WERI-Rb-1 (cell line): ENCODE measurements at regions not wholly inside any gene's neighbourhood (a gene's known extent, or its start where the extent isn't known, plus 50 kb on each side); places are given as distances from the start of the nearest gene placed in this dataset.

Experiments
- DNase-seq: peaks from one replicate; pipeline ENCODE4 v3.0.0-alpha.2; 2020
- H3K27ac ChIP-seq: fragments of 250-450 bp; sonication (Bioruptor Pico); 2 replicates; pipeline ENCODE4 v1.5.1; 2020; ENCODE audit warnings: mild to moderate bottlenecking, moderate library complexity
- H3K27me3 ChIP-seq: fragments of 250-450 bp; sonication (Bioruptor Pico); 2 replicates; pipeline ENCODE4 v1.5.1; 2021; ENCODE audit warnings: mild to moderate bottlenecking, low read depth, moderate library complexity; ENCODE audit not compliant: insufficient read depth, severe bottlenecking
- H3K36me3 ChIP-seq: fragments of 250-450 bp; sonication (Bioruptor Pico); 2 replicates; pipeline ENCODE4 v1.5.1; 2020; ENCODE audit warnings: mild to moderate bottlenecking, moderate library complexity
- H3K4me3 ChIP-seq: 2 replicates; pipeline ENCODE4 v1.5.1; 2011; ENCODE audit warnings: low read depth, mild to moderate bottlenecking, control low read depth, low read length
- H3K9me3 ChIP-seq: fragments of 250-450 bp; sonication (Bioruptor Pico); 2 replicates; pipeline ENCODE4 v1.5.1; 2021; ENCODE audit warnings: mild to moderate bottlenecking, moderate library complexity; ENCODE audit not compliant: severe bottlenecking
- TF ChIP-seq, protein P1 (sequence below): IDR thresholded peaks from 2 replicates; pipeline ENCODE4 v1.5.1; 2011; ENCODE audit warnings: low read depth, mild to moderate bottlenecking, control low read depth, inconsistent platforms, low read length

DNA sequence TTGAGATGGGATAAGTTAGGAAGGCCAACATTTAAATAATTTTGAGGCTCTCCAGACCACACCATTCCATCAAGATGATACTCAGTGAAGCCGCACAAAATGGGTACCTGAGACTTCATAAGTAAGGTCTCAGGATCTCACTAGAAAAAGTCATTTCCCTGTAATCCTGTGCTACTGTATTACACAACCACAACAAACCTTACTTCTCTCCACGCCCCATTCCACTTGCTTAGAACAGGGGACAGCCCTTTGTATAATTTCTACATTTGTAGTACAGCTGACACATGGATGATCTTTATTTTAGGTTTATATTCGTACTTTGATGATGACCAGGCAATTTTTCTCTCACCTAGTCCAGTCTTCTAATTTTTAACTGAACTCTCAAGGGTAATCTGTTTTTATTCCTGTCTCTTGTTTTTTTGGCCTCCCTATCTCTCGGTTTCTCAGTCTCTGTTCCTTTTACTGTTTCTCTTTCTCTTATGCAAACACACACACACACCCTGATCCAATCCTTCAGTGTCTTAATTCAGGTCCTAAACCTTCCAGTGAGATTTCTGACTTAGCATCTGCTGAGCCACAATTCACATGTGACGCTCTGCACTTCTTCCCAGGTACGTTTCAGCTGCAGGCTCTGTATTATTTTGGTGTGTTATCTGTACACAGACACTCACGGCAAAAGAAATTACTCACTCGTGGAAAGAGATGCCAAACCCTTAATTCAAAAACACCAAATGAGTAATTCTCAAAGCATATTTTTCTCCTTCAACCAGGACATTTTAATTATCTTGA lies 223.2 kb upstream of the THBS1 start:
- no peaks in the 10 kb centered on the region for H3K36me3 ChIP-seq
- no peak for DNase-seq
- TF ChIP-seq, protein P1, sequence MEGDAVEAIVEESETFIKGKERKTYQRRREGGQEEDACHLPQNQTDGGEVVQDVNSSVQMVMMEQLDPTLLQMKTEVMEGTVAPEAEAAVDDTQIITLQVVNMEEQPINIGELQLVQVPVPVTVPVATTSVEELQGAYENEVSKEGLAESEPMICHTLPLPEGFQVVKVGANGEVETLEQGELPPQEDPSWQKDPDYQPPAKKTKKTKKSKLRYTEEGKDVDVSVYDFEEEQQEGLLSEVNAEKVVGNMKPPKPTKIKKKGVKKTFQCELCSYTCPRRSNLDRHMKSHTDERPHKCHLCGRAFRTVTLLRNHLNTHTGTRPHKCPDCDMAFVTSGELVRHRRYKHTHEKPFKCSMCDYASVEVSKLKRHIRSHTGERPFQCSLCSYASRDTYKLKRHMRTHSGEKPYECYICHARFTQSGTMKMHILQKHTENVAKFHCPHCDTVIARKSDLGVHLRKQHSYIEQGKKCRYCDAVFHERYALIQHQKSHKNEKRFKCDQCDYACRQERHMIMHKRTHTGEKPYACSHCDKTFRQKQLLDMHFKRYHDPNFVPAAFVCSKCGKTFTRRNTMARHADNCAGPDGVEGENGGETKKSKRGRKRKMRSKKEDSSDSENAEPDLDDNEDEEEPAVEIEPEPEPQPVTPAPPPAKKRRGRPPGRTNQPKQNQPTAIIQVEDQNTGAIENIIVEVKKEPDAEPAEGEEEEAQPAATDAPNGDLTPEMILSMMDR, result no peak
- no peaks in the 10 kb centered on the region for H3K9me3 ChIP-seq
- peaks cover 12% of the 10 kb centered on the region for H3K27me3 ChIP-seq
- no peak overlapping the region for H3K27ac ChIP-seq
- H3K4me3 ChIP-seq, result no peak overlapping the region

DNA sequence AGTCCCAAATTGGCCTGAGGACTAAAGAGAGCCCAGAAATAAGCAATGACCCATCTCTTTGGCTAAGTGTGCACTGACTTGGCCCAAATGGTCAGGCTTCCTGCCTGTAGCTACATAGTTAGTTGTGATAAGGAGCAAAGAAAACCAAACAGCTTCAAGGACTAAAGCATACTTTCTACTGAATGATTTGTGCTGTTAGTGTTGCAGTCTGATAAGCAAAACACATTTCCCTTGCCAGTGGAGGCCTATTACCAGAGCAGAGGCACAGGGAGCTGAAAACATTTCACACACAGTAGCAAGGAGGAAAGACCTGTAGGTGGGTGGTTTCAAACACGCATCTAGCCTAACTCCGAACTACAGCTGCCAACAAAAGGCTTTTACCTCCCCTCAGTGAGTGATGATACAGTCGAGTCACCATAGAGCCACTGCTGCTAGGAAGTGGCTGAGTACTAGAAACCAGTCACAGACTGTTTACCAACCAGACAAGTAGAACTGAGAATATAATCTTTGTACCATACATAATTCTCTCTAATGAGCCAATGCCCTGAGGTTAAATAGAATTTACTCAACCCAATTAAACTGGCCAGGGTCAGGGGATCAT lies 222.3 kb upstream of the THBS1 start:
- TF ChIP-seq, protein P1, result no peak
- no peak for DNase-seq
- H3K4me3 ChIP-seq, result no peak overlapping the region
- no peaks in the 10 kb centered on the region for H3K36me3 ChIP-seq
- H3K27ac ChIP-seq, result no peak overlapping the region
- H3K27me3 ChIP-seq, result peaks cover 12% of the 10 kb centered on the region
- H3K9me3 ChIP-seq, result no peaks in the 10 kb centered on the region

DNA sequence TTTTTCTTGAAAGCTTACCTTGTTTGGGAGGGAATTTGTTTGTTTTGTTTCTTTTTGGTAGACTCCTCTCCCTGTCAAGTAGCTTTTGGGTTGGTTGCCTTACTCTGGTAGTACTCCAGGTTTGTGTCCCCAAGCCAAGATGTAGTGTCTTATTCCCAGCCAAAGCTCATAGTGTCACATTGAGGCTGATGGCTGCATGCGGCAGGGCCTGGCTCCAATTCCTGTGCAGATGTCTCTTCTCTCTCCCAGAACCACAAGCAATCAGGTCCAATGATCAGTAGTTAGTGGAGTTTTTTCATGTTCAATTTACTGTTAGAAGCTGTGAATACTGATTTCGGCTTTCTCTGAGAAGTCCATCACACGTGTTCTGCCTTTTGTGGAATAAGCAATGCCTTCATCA lies 221.1 kb upstream of the THBS1 start:
- H3K36me3 ChIP-seq, result no peaks in the 10 kb centered on the region
- no peak for DNase-seq
- no peaks in the 10 kb centered on the region for H3K9me3 ChIP-seq
- no peak overlapping the region for H3K4me3 ChIP-seq
- TF ChIP-seq, protein P1, result no peak
- peaks cover 12% of the 10 kb centered on the region for H3K27me3 ChIP-seq
- no peak overlapping the region for H3K27ac ChIP-seq

DNA sequence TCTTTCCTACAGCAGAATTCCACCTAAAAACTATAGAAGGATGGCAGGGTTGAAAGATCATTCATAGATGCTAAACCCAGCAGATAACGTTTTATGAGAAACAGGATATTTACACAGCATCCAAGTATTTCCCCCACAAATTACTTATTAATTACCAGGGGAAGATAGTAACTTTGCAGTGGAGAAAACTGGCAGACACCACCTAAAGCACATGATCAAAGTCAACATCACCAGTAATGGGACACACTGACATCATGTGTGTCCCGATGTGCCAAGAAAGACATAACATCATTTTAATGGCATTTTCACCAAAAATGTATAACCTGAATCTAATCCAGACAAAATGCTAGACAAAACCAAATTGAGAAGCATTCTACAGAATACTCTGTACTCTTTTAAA lies 220.4 kb upstream of the THBS1 start:
- DNase-seq, result no peak
- Histone ChIP-seq H3K9me3 (no peaks in the 10 kb centered on the region), H3K36me3 (no peaks in the 10 kb centered on the region), H3K27me3 (peaks cover 12% of the 10 kb centered on the region), H3K27ac (no peak overlapping the region), H3K4me3 (no peak overlapping the region)
- TF ChIP-seq, protein P1, result no peak

DNA sequence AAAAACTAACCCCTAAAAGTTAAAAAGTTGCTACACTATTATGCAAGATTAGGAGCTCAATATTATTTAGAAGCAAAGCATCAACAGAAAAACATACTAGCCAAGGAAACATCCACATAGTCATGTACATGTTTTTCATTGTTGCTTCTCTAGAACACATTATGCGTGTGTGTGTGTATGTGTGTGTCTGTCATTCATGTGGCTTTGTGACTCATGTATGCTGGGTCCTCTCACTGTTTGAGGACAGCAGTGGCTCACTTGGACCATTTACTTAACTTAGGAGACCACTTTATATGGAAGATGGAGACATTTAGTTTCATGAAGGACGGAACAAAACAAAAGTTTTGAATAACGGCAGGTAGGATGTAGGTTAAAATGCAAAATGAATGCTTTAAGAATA lies 219.4 kb upstream of the THBS1 start:
- Histone ChIP-seq H3K27ac (no peak overlapping the region), H3K36me3 (no peaks in the 10 kb centered on the region), H3K4me3 (no peak overlapping the region), H3K9me3 (no peaks in the 10 kb centered on the region), H3K27me3 (peaks cover 6% of the 10 kb centered on the region)
- DNase-seq, result no peak
- TF ChIP-seq, protein P1, result no peak
